Endothelial cell (in vitro differentiated cells): ENCODE measurements at regions not wholly inside any gene's neighbourhood (a gene's known extent, or its start where the extent isn't known, plus 50 kb on each side); places are given as distances from the start of the nearest gene placed in this dataset.

Experiments
- DNase-seq: peaks from one replicate; pipeline ENCODE4 v3.0.0; 2021; ENCODE audit warnings: low spot score
- H3K27ac Mint-ChIP-seq: one replicate; pipeline ENCODE4 v1.8.0; 2021; ENCODE audit warnings: mixed read lengths, inconsistent platforms; ENCODE audit not compliant: unreplicated experiment
- H3K27me3 Mint-ChIP-seq: one replicate; pipeline ENCODE4 v1.8.0; 2021; ENCODE audit warnings: mild to moderate bottlenecking, moderate library complexity, mixed read lengths, inconsistent platforms; ENCODE audit not compliant: unreplicated experiment
- H3K36me3 Mint-ChIP-seq: one replicate; pipeline ENCODE4 v1.8.0; 2021; ENCODE audit warnings: mild to moderate bottlenecking, low read depth, mixed read lengths, inconsistent platforms; ENCODE audit not compliant: unreplicated experiment
- H3K4me1 Mint-ChIP-seq: one replicate; pipeline ENCODE4 v1.8.0; 2021; ENCODE audit warnings: mild to moderate bottlenecking, mixed read lengths, inconsistent platforms; ENCODE audit not compliant: unreplicated experiment
- H3K4me3 Mint-ChIP-seq: one replicate; pipeline ENCODE4 v1.8.0; 2021; ENCODE audit warnings: mild to moderate bottlenecking, mixed read lengths, inconsistent platforms; ENCODE audit not compliant: unreplicated experiment
- H3K9me3 Mint-ChIP-seq: one replicate; pipeline ENCODE4 v1.8.0; 2021; ENCODE audit warnings: mixed read lengths, inconsistent platforms; ENCODE audit not compliant: unreplicated experiment
- CTCF ChIP-seq: fragments of 200-600 bp; sonication (generic); IDR thresholded peaks from one replicate; pipeline ENCODE4 v1.5.0; 2021; ENCODE audit warnings: antibody characterized with exemption; ENCODE audit not compliant: unreplicated experiment

- TF ChIP-seq CTCF: no peak
- no peak for DNase-seq
- Mint-ChIP-seq H3K36me3 (no peaks in the 10 kb centered on the region), H3K4me1 (no peaks in the 10 kb centered on the region), H3K27me3 (no peaks in the 10 kb centered on the region), H3K9me3 (peaks cover 5% of the 10 kb centered on the region), H3K27ac (no peak overlapping the region), H3K4me3 (no peak overlapping the region)
Observed at GRCh38 chr13:72025836-72026235, 158.8 kb upstream of the DACH1 start.

GRCh38 chr13:72023895-72024294 is 156.9 kb upstream of the DACH1 start:
- Mint-ChIP-seq H3K27me3 (no peaks in the 10 kb centered on the region), H3K9me3 (peaks cover 2% of the 10 kb centered on the region), H3K36me3 (no peaks in the 10 kb centered on the region), H3K4me1 (no peaks in the 10 kb centered on the region), H3K4me3 (no peak overlapping the region), H3K27ac (no peak overlapping the region)
- TF ChIP-seq CTCF: no peak
- no peak for DNase-seq

GRCh38 chr13:72005455-72005854 is 138.5 kb upstream of the DACH1 start:
- H3K27ac Mint-ChIP-seq: no peak overlapping the region
- no peaks in the 10 kb centered on the region for H3K4me1 Mint-ChIP-seq
- no peaks in the 10 kb centered on the region for H3K36me3 Mint-ChIP-seq
- H3K9me3 Mint-ChIP-seq: no peaks in the 10 kb centered on the region
- no peak for DNase-seq
- no peaks in the 10 kb centered on the region for H3K27me3 Mint-ChIP-seq
- no peak for TF ChIP-seq CTCF
- no peak overlapping the region for H3K4me3 Mint-ChIP-seq

- no peak for TF ChIP-seq CTCF
- H3K36me3 Mint-ChIP-seq: no peaks in the 10 kb centered on the region
- no peak overlapping the region for H3K4me3 Mint-ChIP-seq
- no peak overlapping the region for H3K27ac Mint-ChIP-seq
- H3K9me3 Mint-ChIP-seq: no peaks in the 10 kb centered on the region
- no peaks in the 10 kb centered on the region for H3K27me3 Mint-ChIP-seq
- H3K4me1 Mint-ChIP-seq: no peaks in the 10 kb centered on the region
- DNase-seq: no peak
Observed at GRCh38 chr13:72004784-72005374, 137.9 kb upstream of the DACH1 start.

GRCh38 chr13:72004246-72004645 is 137.2 kb upstream of the DACH1 start:
- Mint-ChIP-seq H3K36me3 (no peaks in the 10 kb centered on the region), H3K9me3 (no peaks in the 10 kb centered on the region), H3K4me3 (no peak overlapping the region), H3K27ac (no peak overlapping the region), H3K4me1 (no peaks in the 10 kb centered on the region), H3K27me3 (no peaks in the 10 kb centered on the region)
- no peak for DNase-seq
- TF ChIP-seq CTCF: no peak
